HFF-Myc (cell line): ENCODE measurements at regions not wholly inside any gene's neighbourhood (a gene's known extent, or its start where the extent isn't known, plus 50 kb on each side); places are given as distances from the start of the nearest gene placed in this dataset.
A peak's percentile ranks its signal among the peaks of the same experiment; 100 is the strongest.

Source experiments
- DNase-seq: peaks from one replicate; pipeline ENCODE4 v3.0.0-alpha.2; 2011; ENCODE audit warnings: low read depth; ENCODE audit errors: extremely low read depth
- H3K4me3 ChIP-seq: replicated peaks from 2 replicates; pipeline ENCODE4 v1.5.1; 2011; ENCODE audit warnings: low read depth, mild to moderate bottlenecking, control low read depth, low read length
- TF ChIP-seq, protein P1 (sequence below): IDR thresholded peaks from 2 replicates; pipeline ENCODE4 v1.5.1; 2012; ENCODE audit warnings: mild to moderate bottlenecking, low read depth, low read length, control low read depth; ENCODE audit errors: missing control alignments

DNA sequence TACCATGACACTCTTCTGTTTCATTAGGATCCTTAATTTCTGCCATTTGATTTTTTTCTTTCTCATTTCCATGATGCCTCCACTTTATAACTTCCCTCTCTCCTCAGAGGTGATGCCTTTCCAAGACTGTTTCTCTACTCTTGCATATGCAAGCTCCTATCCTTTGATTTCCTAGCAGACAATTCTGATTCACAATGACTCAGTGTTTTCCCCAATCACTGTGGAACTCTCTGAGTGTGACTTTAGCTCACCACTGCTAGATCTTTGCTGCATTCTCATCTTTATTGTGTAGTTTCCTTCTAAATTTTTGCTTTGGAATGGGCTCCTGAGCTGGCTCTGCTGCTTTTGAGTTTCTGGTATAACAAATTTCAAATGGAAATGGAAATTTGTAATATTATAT lies 184.9 kb downstream of the TINAG start:
- peak; percentile 48 for DNase-seq
- TF ChIP-seq, protein P1, sequence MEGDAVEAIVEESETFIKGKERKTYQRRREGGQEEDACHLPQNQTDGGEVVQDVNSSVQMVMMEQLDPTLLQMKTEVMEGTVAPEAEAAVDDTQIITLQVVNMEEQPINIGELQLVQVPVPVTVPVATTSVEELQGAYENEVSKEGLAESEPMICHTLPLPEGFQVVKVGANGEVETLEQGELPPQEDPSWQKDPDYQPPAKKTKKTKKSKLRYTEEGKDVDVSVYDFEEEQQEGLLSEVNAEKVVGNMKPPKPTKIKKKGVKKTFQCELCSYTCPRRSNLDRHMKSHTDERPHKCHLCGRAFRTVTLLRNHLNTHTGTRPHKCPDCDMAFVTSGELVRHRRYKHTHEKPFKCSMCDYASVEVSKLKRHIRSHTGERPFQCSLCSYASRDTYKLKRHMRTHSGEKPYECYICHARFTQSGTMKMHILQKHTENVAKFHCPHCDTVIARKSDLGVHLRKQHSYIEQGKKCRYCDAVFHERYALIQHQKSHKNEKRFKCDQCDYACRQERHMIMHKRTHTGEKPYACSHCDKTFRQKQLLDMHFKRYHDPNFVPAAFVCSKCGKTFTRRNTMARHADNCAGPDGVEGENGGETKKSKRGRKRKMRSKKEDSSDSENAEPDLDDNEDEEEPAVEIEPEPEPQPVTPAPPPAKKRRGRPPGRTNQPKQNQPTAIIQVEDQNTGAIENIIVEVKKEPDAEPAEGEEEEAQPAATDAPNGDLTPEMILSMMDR = no peak
- H3K4me3 ChIP-seq = no peak overlapping the region

DNA sequence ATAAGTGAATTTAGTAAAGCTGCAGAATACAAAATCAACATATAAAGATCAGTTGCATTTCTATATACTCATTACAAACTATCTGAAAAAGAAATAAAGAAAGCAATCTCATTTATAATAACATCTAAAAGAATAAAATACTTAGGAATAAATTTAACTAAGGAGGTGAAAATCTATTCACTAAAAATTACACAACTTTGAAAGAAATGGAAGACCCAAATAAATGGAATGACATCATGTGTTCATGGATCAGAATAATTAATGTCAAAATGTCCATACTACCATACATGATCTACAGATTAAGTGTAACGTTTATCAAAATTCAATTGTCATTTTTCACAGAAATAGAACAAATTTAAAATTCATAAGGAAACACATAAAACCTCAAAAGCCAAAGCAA lies 194.9 kb downstream of the TINAG start:
- no peak overlapping the region for H3K4me3 ChIP-seq
- no peak for DNase-seq
- TF ChIP-seq, protein P1 = no peak

DNA sequence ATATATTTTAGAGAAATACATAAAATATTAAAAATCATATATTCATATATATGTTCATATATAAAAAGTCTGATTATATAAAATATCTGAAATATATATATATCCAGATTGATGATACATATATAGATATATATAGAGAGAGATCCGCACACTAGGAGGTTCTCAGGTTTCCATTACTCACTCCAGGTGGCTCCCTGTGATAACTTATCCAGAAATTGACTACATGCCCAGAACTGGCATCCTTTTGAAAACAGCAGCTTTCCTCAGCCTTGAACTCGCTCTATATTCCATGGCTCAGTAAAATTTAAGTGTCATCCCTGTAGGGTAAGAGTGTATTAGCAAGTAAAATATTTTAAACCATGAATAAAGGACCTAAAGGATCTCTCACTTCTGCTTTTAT lies 206.8 kb downstream of the TINAG start:
- TF ChIP-seq, protein P1 = no peak
- no peak for DNase-seq
- no peak overlapping the region for H3K4me3 ChIP-seq

DNA sequence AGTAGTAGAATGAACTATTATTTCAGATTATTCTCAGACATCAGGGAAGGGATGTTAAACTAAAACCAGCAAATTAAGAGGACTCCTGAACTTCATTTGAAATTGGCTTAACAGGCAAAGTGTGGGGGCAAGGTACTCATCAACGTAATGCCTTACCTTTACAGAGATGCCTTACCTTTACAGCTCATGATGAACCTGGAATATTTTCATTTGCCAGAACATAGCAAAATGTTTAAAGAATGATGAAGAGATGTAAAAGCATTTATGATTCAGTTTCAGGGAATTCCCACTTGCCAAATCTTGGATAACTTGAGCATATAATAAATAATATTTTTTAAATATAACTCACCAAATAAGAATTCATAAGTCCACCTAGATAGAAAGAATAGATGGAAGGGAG lies 207.5 kb downstream of the TINAG start:
- H3K4me3 ChIP-seq = no peak overlapping the region
- DNase-seq = no peak
- TF ChIP-seq, protein P1 = no peak

DNA sequence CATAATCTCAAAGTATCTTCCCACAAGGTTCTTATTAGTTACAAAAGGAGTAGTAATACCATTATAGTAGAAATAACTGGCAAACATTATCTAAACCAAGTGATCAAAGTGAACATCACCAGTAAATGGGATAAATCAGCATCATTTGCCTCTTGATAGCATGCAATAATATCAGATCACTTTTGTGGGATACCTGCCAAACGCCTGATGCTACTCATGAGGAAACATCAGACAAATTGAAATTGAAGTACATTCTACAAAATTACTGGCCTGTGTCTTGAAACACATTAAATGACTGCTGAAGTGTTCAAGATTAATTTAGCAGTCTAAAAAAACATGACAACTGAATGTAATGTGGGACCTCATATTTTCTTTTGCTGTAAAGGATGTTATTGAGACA lies 208.1 kb downstream of the TINAG start:
- no peak for DNase-seq
- TF ChIP-seq, protein P1 = no peak
- no peak overlapping the region for H3K4me3 ChIP-seq

DNA sequence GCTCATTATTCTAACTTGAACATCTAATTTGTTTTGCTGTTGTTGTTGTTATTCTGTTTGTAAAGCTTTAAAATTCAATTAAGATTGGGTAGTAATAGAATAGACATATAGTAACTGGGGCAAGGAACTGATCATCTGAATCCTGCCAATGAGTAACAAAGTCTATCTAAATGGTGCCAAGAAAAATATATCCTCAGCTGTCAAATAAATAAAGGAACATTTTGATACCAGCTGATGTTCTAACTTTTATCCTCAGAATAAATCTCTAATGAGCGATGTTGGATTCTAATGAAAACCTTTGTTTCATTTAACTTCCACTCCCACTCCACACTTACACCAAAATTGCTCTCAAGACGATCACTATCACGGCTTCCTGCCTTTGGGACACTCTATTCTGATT lies 210.9 kb downstream of the TINAG start:
- H3K4me3 ChIP-seq = no peak overlapping the region
- TF ChIP-seq, protein P1 = no peak
- DNase-seq = no peak

DNA sequence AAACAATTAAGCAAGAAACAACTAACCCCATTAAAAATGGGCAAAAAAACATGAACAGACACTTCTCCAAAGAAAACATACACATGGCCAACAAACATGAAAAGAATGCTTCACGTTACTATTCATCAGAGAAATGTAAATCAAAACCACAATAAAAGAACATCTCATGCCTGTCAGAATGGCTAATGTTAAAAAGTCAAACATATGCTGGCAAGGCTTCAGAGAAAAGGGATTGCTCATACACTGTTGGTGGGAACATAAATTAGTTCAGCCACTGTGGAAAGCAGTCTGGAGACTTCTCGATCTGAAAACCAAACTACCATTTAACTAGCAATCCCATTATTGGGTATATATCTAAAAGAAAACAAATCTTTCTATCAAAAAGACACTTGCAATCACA lies 217.5 kb downstream of the TINAG start:
- no peak overlapping the region for H3K4me3 ChIP-seq
- DNase-seq = peak; percentile 6
- TF ChIP-seq, protein P1 = no peak
